ENCODE measurements at regions not wholly inside any gene's neighbourhood (a gene's known extent, or its start where the extent isn't known, plus 50 kb on each side); places are given as distances from the start of the nearest gene placed in this dataset.
A peak's percentile ranks its signal among the peaks of the same experiment; 100 is the strongest.

GRCh38 chr10:10605551-10606081, 412.1 kb upstream of the CELF2 start:
- Histone ChIP-seq H3K9ac (ENCODE audit: low read length in 3 of 3) (no peak overlapping the region), H3K27me3 (ENCODE audit: control insufficient read depth, insufficient read depth, low read length) (no peaks in the 10 kb centered on the region), H3K4me1 (ENCODE audit: control insufficient read depth in 2 of 3, insufficient read depth in 2 of 3, low read depth in 1 of 3, low read length in 3 of 3) (no peaks in the 10 kb centered on the region), H3K36me3 (ENCODE audit: control insufficient read depth in 2 of 3, insufficient read depth in 3 of 3, low read length in 3 of 3) (no peaks in the 10 kb centered on the region), H3K4me3 (ENCODE audit: low read length in 3 of 3) (no peak overlapping the region), H3K27ac (ENCODE audit: low read depth in 2 of 2, low read length in 2 of 2) (peak overlapping the region in 1 of 2 donors; percentile 23), H3K9me3 (ENCODE audit: control insufficient read depth in 2 of 3, insufficient read depth in 1 of 3, low read length in 3 of 3) (no peaks in the 10 kb centered on the region)
- no peak for DNase-seq
- TF ChIP-seq CTCF (IDR thresholded peaks at IDR 0.05; ENCODE audit: borderline replicate concordance, extremely low read depth, insufficient read depth) = no peak
- intact Hi-C loops (cut with DNase I) = no loop called here
- FAIRE-seq = no peak

- H3K27ac ChIP-seq (ENCODE audit: low read depth in 2 of 2, low read length in 2 of 2) = no peak overlapping the region
- DNase-seq = no peak
- no peaks in the 10 kb centered on the region for H3K9me3 ChIP-seq (ENCODE audit: control insufficient read depth in 2 of 3, insufficient read depth in 1 of 3, low read length in 3 of 3)
- no peak overlapping the region for H3K4me3 ChIP-seq (ENCODE audit: low read length in 3 of 3)
- no peaks in the 10 kb centered on the region for H3K36me3 ChIP-seq (ENCODE audit: control insufficient read depth in 2 of 3, insufficient read depth in 3 of 3, low read length in 3 of 3)
- H3K9ac ChIP-seq (ENCODE audit: low read length in 3 of 3) = no peak overlapping the region
- TF ChIP-seq CTCF (IDR thresholded peaks at IDR 0.05; ENCODE audit: borderline replicate concordance, extremely low read depth, insufficient read depth) = no peak
- no peaks in the 10 kb centered on the region for H3K4me1 ChIP-seq (ENCODE audit: control insufficient read depth in 2 of 3, insufficient read depth in 2 of 3, low read depth in 1 of 3, low read length in 3 of 3)
- no peaks in the 10 kb centered on the region for H3K27me3 ChIP-seq (ENCODE audit: control insufficient read depth, insufficient read depth, low read length)
- FAIRE-seq = no peak
- intact Hi-C loops (cut with DNase I) = no loop called here
Measured at GRCh38 chr10:10609379-10609955, 408.2 kb upstream of the CELF2 start.

GRCh38 chr10:10610171-10610570, 407.5 kb upstream of the CELF2 start:
- no peaks in the 10 kb centered on the region for H3K4me1 ChIP-seq (ENCODE audit: control insufficient read depth in 2 of 3, insufficient read depth in 2 of 3, low read depth in 1 of 3, low read length in 3 of 3)
- H3K4me3 ChIP-seq (ENCODE audit: low read length in 3 of 3) = no peak overlapping the region
- H3K9ac ChIP-seq (ENCODE audit: low read length in 3 of 3) = no peak overlapping the region
- intact Hi-C loops (cut with DNase I) = no loop called here
- H3K27me3 ChIP-seq (ENCODE audit: control insufficient read depth, insufficient read depth, low read length) = no peaks in the 10 kb centered on the region
- FAIRE-seq = no peak
- DNase-seq = no peak
- H3K36me3 ChIP-seq (ENCODE audit: control insufficient read depth in 2 of 3, insufficient read depth in 3 of 3, low read length in 3 of 3) = no peaks in the 10 kb centered on the region
- no peak for TF ChIP-seq CTCF (IDR thresholded peaks at IDR 0.05; ENCODE audit: borderline replicate concordance, extremely low read depth, insufficient read depth)
- H3K9me3 ChIP-seq (ENCODE audit: control insufficient read depth in 2 of 3, insufficient read depth in 1 of 3, low read length in 3 of 3) = no peaks in the 10 kb centered on the region
- H3K27ac ChIP-seq (ENCODE audit: low read depth in 2 of 2, low read length in 2 of 2) = no peak overlapping the region

GRCh38 chr10:10612151-10612550, 405.5 kb upstream of the CELF2 start:
- H3K4me1 ChIP-seq (ENCODE audit: control insufficient read depth in 2 of 3, insufficient read depth in 2 of 3, low read depth in 1 of 3, low read length in 3 of 3) = no peaks in the 10 kb centered on the region
- H3K36me3 ChIP-seq (ENCODE audit: control insufficient read depth in 2 of 3, insufficient read depth in 3 of 3, low read length in 3 of 3) = no peaks in the 10 kb centered on the region
- H3K27me3 ChIP-seq (ENCODE audit: control insufficient read depth, insufficient read depth, low read length) = no peaks in the 10 kb centered on the region
- DNase-seq (no peak), FAIRE-seq (no peak)
- no peaks in the 10 kb centered on the region for H3K9me3 ChIP-seq (ENCODE audit: control insufficient read depth in 2 of 3, insufficient read depth in 1 of 3, low read length in 3 of 3)
- no peak for TF ChIP-seq CTCF (IDR thresholded peaks at IDR 0.05; ENCODE audit: borderline replicate concordance, extremely low read depth, insufficient read depth)
- no peak overlapping the region for H3K27ac ChIP-seq (ENCODE audit: low read depth in 2 of 2, low read length in 2 of 2)
- intact Hi-C loops (cut with DNase I) = no loop called here
- no peak overlapping the region for H3K9ac ChIP-seq (ENCODE audit: low read length in 3 of 3)
- no peak overlapping the region for H3K4me3 ChIP-seq (ENCODE audit: low read length in 3 of 3)

Measured in kidney (tissue), 13 donors.